Spinal cord (tissue), 9 donors: ENCODE measurements at regions not wholly inside any gene's neighbourhood (a gene's known extent, or its start where the extent isn't known, plus 50 kb on each side); places are given as distances from the start of the nearest gene placed in this dataset.
"Not testable (repeated sequence)": the region's sequence is repeated elsewhere in the genome, so short reads cannot be mapped to it uniquely, and the experiment has no call there.

Experiments
- DNase-seq, 6 donors: peaks; one replicate each; pipeline versions ENCODE4 v3.0.0 to v3.0.0-alpha.2; 2013 to 2015; ENCODE audit warnings: low spot score in 6 of 6, low read depth in 4 of 6
- H3K27ac ChIP-seq: one replicate; pipeline ENCODE4 v1.5.1; 2013; ENCODE audit warnings: low read depth, low read length, control low read depth
- H3K27me3 ChIP-seq: one replicate; pipeline ENCODE4 v1.6.1; 2013; ENCODE audit warnings: low read length; ENCODE audit not compliant: control insufficient read depth, insufficient read depth
- H3K36me3 ChIP-seq: one replicate; pipeline ENCODE4 v1.6.1; 2013; ENCODE audit warnings: low read length; ENCODE audit not compliant: control insufficient read depth, insufficient read depth
- H3K4me1 ChIP-seq: one replicate; pipeline ENCODE4 v1.6.1; 2013; ENCODE audit warnings: low read length; ENCODE audit not compliant: control insufficient read depth, insufficient read depth
- H3K4me3 ChIP-seq: one replicate; pipeline ENCODE4 v1.5.1; 2013; ENCODE audit warnings: low read depth, low read length, control low read depth
- H3K9me3 ChIP-seq: one replicate; pipeline ENCODE4 v1.6.1; 2013; ENCODE audit warnings: low read length; ENCODE audit not compliant: control insufficient read depth, insufficient read depth
- WGBS: methylation state at CpG from one replicate; pipeline ENCODE4 v1.1.5; 2013; ENCODE audit warnings: missing lambda C conversion rate; ENCODE audit not compliant: insufficient coverage; 5-methylcytosine and 5-hydroxymethylcytosine counted together
- donor health status: healthy.

DNA sequence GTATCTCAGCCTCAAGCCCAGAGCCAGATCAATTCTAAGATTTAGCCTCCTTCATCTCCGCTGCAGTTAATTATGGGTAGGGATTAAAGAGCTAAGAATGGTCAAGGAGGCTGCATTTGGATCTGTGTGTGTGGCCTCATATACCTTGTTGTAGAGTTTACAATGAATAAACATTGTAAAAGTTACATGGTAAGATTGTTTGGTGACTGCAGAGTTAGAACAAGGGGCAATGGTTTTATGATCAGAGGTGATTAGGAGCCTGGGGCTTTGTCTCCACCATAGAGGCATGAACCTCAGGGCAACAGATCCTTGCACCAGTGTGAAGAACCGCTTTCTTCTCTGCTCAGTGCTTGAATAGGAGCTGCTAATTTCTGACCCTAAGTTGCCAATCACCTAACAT lies 77.0 kb upstream of the MARK1 start:
- H3K36me3 ChIP-seq = no peaks in the 10 kb centered on the region
- H3K27me3 ChIP-seq = no peaks in the 10 kb centered on the region
- H3K27ac ChIP-seq = no peak overlapping the region
- no peak for DNase-seq
- no peaks in the 10 kb centered on the region for H3K9me3 ChIP-seq
- H3K4me1 ChIP-seq = no peaks in the 10 kb centered on the region
- WGBS = 50% methylated on average over 1 of the region's 2 CpGs
- H3K4me3 ChIP-seq = no peak overlapping the region

DNA sequence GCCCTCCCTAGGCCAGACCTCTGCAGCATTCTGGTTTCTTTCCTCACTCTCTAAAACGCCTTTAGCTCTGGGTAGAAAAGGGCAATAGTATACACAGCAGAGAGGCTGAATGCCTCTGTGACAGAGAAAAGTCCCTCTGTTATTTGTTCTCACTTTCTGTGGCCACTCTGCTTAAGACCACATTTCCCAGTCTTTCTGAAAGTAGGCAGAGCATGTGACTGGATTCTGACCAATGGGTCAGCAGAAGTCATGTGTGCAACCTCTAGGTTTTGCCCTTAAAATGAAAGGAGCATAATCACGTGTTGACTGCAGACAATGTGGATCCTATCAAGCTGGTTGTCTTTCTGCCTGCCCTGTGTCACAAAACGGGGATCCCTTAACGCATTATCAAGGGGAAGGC lies 79.7 kb upstream of the MARK1 start:
- 82% methylated on average over 3 of the region's 4 CpGs for whole genome bisulfite sequencing
- Histone ChIP-seq H3K36me3 (no peaks in the 10 kb centered on the region), H3K27ac (no peak overlapping the region), H3K27me3 (no peaks in the 10 kb centered on the region), H3K4me3 (no peak overlapping the region), H3K4me1 (no peaks in the 10 kb centered on the region), H3K9me3 (no peaks in the 10 kb centered on the region)
- no peak for DNase-seq

DNA sequence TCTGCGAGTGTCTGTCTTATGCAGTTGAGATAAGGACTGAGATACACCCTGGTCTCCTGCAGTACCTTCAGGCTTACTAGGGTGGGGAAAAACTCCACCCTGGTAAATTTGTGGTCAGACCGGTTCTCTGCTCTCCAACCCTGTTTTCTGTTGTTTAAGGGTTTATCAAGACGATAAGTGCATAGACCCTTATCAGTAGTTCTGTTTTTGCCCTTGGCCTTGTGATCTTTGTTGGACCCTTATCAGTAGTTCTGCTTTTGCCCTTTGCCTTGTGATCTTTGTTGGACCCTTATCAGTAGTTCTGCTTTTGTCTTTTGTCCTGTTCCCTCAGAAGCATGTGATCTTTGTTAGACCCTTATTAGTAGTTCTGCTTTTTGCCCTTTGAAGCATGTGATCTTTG lies 83.3 kb upstream of the MARK1 start:
- H3K36me3 ChIP-seq, H3K4me1 ChIP-seq, H3K4me3 ChIP-seq, H3K27ac ChIP-seq, H3K27me3 ChIP-seq, DNase-seq, H3K9me3 ChIP-seq: not testable (repeated sequence)
- 100% methylated on average over 3 of the region's 3 CpGs for WGBS

DNA sequence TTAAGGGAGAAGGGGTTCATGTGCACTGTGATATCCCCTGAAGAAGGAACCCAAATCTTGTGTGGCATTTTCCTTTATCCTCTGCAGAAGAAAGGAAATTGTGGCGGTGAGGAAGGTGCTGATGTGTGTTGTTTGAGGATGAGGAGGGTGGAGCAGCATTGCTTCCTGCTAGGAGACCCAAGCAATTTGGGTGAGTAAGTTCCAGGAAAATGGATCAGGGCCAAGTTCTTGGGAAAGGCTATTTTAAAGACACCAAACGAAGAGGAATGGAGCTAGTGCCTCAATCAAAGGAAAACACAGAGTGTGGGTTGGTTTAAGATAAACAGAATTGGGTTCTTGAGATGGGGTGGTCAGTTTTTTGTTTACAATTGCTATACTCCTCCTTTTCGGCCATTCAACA lies 86.7 kb upstream of the MARK1 start:
- H3K9me3 ChIP-seq = no peaks in the 10 kb centered on the region
- WGBS = 65% methylated on average over 2 of the region's 3 CpGs
- DNase-seq = no peak
- no peak overlapping the region for H3K4me3 ChIP-seq
- H3K36me3 ChIP-seq = no peaks in the 10 kb centered on the region
- no peaks in the 10 kb centered on the region for H3K4me1 ChIP-seq
- H3K27me3 ChIP-seq = no peaks in the 10 kb centered on the region
- H3K27ac ChIP-seq = no peak overlapping the region

DNA sequence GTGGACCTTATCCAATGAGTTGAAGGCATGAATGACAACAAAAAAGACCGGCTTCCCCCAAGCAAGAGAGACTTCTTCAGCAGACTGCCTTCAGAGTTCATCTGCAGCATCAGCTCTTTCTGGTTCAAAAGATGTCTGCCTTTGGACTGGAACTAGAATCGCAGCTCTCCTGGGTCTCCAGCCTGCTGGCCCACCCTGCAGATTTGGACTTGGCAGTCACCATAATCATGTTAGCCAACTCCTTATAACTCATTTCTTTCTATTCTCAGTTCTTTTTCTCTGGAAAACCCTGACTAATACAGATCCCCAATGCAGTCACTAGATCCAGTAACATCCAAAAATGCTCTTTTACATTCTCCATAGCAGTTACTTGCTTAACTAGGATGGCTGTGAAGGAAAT lies 89.2 kb upstream of the MARK1 start:
- H3K27ac ChIP-seq = no peak overlapping the region
- H3K4me3 ChIP-seq = no peak overlapping the region
- DNase-seq = no peak
- no peaks in the 10 kb centered on the region for H3K27me3 ChIP-seq
- H3K9me3 ChIP-seq = no peaks in the 10 kb centered on the region
- WGBS = 89% methylated on average over 2 of the region's 2 CpGs
- no peaks in the 10 kb centered on the region for H3K4me1 ChIP-seq
- H3K36me3 ChIP-seq = no peaks in the 10 kb centered on the region

DNA sequence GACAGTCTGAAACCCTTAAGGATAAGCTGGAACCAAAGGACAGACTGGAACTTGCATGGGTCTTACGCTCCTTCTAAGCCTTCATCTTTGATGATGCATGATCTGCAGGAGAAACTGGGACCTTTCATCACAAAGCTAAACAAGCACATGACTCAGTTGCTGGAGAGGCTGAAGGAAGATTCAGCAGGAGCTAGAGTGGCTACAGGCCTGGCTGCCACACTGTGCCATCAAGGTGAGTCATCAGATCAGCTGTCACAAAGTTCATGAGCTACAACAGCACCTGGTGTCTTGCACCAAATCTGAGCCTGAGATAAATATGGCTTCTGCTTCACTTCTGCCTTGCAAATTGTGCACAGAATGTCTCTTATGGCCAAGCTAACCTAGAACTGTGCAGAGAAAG lies 95.5 kb upstream of the MARK1 start:
- Histone ChIP-seq H3K27ac (no peak overlapping the region), H3K36me3 (no peaks in the 10 kb centered on the region), H3K27me3 (no peaks in the 10 kb centered on the region), H3K9me3 (no peaks in the 10 kb centered on the region), H3K4me1 (no peaks in the 10 kb centered on the region), H3K4me3 (no peak overlapping the region)
- 100% methylated on average over 1 of the region's 1 CpG for WGBS
- DNase-seq = no peak

DNA sequence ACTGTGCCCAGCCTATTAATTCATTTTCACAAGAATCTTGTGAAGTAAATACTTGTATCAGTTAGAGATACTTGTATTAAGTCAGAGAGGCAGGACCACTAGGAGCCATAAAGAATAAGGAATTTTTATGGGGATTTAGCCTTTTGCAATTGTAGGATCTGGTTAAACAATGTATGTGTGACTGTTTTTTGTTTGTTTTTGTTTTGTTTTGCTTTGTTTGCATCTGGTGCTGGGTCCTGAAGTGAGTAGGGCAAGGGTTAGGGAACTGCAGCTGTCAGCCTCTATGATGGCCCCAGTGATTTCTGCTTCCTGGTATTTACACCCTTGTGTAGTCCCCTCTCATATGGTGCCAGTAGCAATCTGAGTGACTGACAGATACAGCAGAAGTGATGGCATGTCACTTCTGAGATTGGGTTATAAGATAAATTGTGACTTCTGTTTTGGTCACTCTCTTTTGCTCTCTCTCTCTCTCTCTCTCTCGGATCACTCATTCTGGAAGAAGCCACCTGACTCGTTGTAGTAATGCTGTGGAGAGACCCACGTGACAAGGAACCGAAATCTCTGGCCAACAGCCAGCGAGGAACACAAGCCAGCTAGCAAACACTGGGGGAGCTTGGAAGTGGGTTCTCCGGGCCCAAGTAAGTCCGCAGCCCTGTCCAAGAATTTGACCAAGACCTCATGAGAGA lies 96.2 kb upstream of the MARK1 start:
- Histone ChIP-seq H3K36me3 (no peaks in the 10 kb centered on the region), H3K4me3 (no peak overlapping the region), H3K27me3 (no peaks in the 10 kb centered on the region), H3K4me1 (no peaks in the 10 kb centered on the region), H3K9me3 (no peaks in the 10 kb centered on the region), H3K27ac (no peak overlapping the region)
- 83% methylated on average over 4 of the region's 7 CpGs for WGBS
- DNase-seq = no peak

DNA sequence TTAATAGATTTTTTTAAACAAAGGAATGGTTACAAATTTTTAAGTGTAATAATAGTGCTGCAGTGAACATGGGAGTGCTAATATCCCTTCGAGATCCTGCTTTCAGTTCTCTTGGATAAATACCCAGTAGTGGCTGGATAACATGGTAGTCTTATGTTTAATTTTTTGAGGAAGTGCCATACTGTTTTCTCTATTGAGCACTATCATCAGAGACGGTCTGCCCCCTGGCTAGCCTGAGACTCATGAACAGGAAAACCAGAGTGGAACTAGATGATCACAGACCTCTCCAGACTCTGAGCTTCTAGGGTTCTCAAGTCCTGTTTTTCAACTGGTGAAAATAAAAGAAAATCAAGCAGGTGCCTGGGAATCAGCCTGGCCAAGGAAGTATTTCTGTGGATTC lies 97.3 kb upstream of the MARK1 start:
- no peaks in the 10 kb centered on the region for H3K4me1 ChIP-seq
- WGBS = 58% methylated on average over 2 of the region's 2 CpGs
- H3K9me3 ChIP-seq = no peaks in the 10 kb centered on the region
- DNase-seq = no peak
- no peaks in the 10 kb centered on the region for H3K27me3 ChIP-seq
- H3K27ac ChIP-seq = no peak overlapping the region
- no peak overlapping the region for H3K4me3 ChIP-seq
- H3K36me3 ChIP-seq = no peaks in the 10 kb centered on the region

DNA sequence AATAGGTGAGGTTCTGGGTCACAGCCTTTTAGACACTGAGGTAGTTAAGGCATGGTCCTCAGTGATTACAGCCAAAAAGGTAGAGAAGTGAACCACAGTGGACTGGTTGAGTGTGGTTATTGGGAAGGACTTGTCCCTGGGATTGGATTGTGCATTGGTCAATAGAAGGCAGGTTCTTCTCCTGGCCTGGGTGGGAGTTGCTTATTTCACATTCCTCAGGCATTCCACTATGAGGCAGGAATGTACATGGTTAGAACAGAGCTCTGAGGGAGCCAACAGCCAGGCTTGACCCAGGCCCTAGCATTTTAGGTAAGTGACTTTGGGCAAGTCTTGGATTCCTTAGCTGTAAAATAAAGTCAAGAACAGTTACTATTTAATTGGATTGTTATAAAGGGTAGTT lies 97.9 kb upstream of the MARK1 start:
- H3K4me3 ChIP-seq = no peak overlapping the region
- no peaks in the 10 kb centered on the region for H3K27me3 ChIP-seq
- no peaks in the 10 kb centered on the region for H3K4me1 ChIP-seq
- H3K9me3 ChIP-seq = no peaks in the 10 kb centered on the region
- H3K36me3 ChIP-seq = no peaks in the 10 kb centered on the region
- no peak for DNase-seq
- H3K27ac ChIP-seq = no peak overlapping the region

DNA sequence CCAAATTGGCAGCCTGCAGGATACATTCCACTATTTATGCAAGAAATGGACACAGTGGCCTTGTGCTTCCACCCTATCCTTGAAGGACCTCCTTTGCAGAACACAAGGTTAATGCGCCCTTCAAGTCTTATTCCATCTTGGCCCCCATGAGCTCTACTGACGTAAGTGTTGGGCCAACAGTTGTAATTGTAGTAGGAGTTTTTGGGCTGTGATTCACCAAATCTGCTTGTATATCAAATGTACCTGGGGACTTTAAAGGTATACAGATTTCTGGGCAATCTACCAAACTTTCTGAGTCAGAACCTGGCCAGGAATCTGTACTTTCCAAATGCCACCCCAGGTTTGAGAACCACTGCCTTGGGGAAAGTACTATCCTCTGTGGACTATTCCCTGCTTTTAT lies 100.9 kb upstream of the MARK1 start:
- H3K4me1 ChIP-seq = no peaks in the 10 kb centered on the region
- no peak for DNase-seq
- WGBS = 100% methylated on average over 2 of the region's 2 CpGs
- no peak overlapping the region for H3K4me3 ChIP-seq
- no peaks in the 10 kb centered on the region for H3K36me3 ChIP-seq
- no peak overlapping the region for H3K27ac ChIP-seq
- H3K27me3 ChIP-seq = no peaks in the 10 kb centered on the region
- no peaks in the 10 kb centered on the region for H3K9me3 ChIP-seq
